BJ (cell line): ENCODE measurements at regions not wholly inside any gene's neighbourhood (a gene's known extent, or its start where the extent isn't known, plus 50 kb on each side); places are given as distances from the start of the nearest gene placed in this dataset.

Experiments
- CTCF ChIA-PET: fragments of 350-600 bp; formaldehyde crosslinking; extraction: SDS; loops from one replicate; lab custom pipeline; 2021; ENCODE audit warnings: antibody characterized with exemption, inconsistent platforms; lab: Yijun Ruan, JAX
- POLR2A ChIA-PET: fragments of 300-600 bp; sonication (Branson Sonifier 250); formaldehyde crosslinking; extraction: SDS; loops from one replicate; lab custom pipeline; 2021; ENCODE audit warnings: antibody characterized with exemption; lab: Charles Lee
- DNase-seq: peaks from one replicate; pipeline ENCODE4 v3.0.0-alpha.2; 2011; ENCODE audit warnings: low read depth
- H3K27me3 ChIP-seq: 2 replicates; pipeline ENCODE4 v1.6.0; 2011; ENCODE audit warnings: low read length; ENCODE audit not compliant: control insufficient read depth, insufficient read depth
- H3K36me3 ChIP-seq: 2 replicates; pipeline ENCODE4 v1.5.1; 2011; ENCODE audit warnings: low read length; ENCODE audit not compliant: control insufficient read depth, insufficient read depth
- H3K4me3 ChIP-seq: 2 replicates; pipeline ENCODE4 v1.5.1; 2011; ENCODE audit warnings: low read depth, mild to moderate bottlenecking, control low read depth, low read length
- TF ChIP-seq, protein P1 (sequence below): IDR thresholded peaks from 2 replicates; pipeline ENCODE4 v1.5.1; 2011; ENCODE audit warnings: low read depth, mild to moderate bottlenecking, control low read depth, inconsistent platforms, low read length, moderate library complexity; ENCODE audit not compliant: insufficient read depth

DNA sequence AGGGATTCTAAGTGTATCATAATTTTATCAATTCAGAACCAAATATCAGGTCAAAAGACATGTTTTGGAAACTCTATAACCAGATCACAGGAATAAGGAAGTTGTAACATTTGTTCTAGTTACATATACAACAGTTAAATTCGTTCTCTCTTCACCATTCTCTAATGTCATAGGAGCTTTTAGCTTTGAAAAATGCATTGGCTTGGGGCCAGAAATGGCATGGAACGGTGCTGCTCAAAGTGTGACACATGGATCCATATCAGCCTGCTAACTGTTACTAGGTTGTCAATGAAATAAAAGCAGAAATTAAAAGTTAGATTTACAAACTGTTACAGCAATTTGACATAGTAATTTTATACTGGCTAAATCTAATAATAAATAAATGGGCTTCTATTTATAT, 120.3 kb downstream of the LCA5 start:
- H3K36me3 ChIP-seq, result no peaks in the 10 kb centered on the region
- no peaks in the 10 kb centered on the region for H3K27me3 ChIP-seq
- H3K4me3 ChIP-seq, result no peak overlapping the region
- TF ChIP-seq, protein P1, sequence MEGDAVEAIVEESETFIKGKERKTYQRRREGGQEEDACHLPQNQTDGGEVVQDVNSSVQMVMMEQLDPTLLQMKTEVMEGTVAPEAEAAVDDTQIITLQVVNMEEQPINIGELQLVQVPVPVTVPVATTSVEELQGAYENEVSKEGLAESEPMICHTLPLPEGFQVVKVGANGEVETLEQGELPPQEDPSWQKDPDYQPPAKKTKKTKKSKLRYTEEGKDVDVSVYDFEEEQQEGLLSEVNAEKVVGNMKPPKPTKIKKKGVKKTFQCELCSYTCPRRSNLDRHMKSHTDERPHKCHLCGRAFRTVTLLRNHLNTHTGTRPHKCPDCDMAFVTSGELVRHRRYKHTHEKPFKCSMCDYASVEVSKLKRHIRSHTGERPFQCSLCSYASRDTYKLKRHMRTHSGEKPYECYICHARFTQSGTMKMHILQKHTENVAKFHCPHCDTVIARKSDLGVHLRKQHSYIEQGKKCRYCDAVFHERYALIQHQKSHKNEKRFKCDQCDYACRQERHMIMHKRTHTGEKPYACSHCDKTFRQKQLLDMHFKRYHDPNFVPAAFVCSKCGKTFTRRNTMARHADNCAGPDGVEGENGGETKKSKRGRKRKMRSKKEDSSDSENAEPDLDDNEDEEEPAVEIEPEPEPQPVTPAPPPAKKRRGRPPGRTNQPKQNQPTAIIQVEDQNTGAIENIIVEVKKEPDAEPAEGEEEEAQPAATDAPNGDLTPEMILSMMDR, result no peak
- ChIA-PET CTCF (no interaction called here), POLR2A (no interaction called here)
- no peak for DNase-seq

GRCh38 chr6:79413562-79414002, 123.6 kb downstream of the LCA5 start:
- TF ChIP-seq, protein P1, result no peak
- Histone ChIP-seq H3K4me3 (no peak overlapping the region), H3K27me3 (no peaks in the 10 kb centered on the region), H3K36me3 (no peaks in the 10 kb centered on the region)
- ChIA-PET POLR2A (no interaction called here), CTCF (interaction anchor here (1.1 to 1.7 kb wide), 2 partner anchors 8 to 455 kb away, joined by 3 to 4 read pairs; no protein-coding TSS in a partner anchor)
- no peak for DNase-seq

DNA sequence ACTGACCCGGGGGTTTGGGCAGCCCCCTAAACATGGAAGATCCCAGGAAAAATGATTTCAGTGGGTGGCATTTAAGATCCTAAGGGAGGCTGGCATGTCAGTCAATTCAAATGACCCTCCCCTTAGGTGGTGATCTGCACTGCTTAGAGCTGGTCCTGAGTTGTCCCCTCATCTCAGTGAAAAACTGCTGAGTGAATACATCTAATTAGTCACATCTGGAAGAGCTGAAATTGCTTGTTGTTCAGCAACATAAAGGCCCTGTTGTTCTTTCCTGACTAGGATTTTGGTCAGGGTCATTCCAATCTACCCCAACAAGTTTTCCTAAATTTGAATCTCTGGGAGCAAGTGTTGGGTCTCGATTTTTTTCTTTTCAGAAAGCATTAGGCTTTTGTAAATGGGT, 126.4 kb downstream of the LCA5 start:
- DNase-seq, result no peak
- TF ChIP-seq, protein P1, result no peak
- no peak overlapping the region for H3K4me3 ChIP-seq
- H3K27me3 ChIP-seq, result no peaks in the 10 kb centered on the region
- ChIA-PET CTCF (no interaction called here), POLR2A (no interaction called here)
- no peaks in the 10 kb centered on the region for H3K36me3 ChIP-seq

DNA sequence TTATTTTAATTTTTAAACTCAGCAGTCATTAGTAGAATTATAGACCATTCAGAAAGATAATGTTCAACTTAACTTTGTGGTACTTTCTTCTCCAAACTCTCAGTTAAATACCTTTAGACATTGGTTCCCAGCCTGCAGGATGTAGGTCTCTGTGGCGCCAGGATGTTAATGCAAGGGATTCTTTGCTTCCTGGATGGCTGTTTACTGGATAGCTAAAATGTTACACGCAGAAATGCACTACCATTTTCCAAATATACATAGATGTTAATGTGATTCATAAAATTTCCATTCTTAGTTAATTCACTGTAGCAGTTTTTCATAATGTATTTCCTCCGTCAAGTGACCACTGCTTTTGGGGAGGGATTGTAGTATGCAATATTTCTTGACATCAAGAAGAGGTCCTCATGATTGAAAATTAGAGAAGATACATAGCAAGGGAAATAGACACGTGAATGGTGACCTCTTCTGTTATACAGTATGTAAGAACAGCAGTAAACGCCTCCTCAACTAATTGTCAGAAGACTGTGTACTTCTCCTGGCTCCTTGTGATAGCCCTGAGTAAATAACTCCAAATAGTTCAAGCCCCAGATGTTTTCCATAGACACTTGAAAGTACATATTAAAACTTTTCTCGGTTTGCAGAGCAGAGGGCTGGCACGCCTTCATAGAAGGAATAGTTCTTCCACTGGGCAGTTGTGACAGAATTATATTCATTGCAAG, 128.8 kb downstream of the LCA5 start:
- Histone ChIP-seq H3K4me3 (no peak overlapping the region), H3K27me3 (no peaks in the 10 kb centered on the region), H3K36me3 (no peaks in the 10 kb centered on the region)
- no peak for DNase-seq
- TF ChIP-seq, protein P1, result no peak
- CTCF ChIA-PET, result no interaction called here
- POLR2A ChIA-PET, result no interaction called here

DNA sequence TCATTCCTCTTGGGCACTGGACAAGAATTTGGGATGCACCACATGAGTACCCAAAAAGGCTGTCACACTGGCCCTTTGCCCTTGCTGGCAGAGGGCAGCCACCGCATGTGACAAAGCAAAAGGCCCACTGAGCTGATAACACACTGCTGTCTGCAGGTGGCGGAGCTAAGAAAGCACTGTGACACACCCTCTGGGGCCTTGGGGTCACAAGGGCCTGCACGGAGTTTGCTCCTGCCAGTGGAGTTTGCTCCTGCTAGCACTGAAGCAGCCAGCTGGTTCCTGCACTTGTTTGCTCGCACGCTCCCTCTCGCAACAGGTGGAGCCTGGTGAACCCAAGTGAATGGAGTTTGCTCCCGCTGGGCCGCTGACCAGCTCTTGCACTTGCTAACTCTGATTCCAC, 132.6 kb downstream of the LCA5 start:
- ChIA-PET POLR2A (no interaction called here), CTCF (no interaction called here)
- Histone ChIP-seq H3K4me3 (no peak overlapping the region), H3K27me3 (no peaks in the 10 kb centered on the region), H3K36me3 (no peaks in the 10 kb centered on the region)
- TF ChIP-seq, protein P1, result no peak
- DNase-seq, result no peak
